Endothelial cell of umbilical vein (primary cell): ENCODE measurements at regions not wholly inside any gene's neighbourhood (a gene's known extent, or its start where the extent isn't known, plus 50 kb on each side); places are given as distances from the start of the nearest gene placed in this dataset.

ENCODE experiments used
- BruUV-seq: library from RNA; stranded (reverse); fragments of 400-500 nt; replicated peaks from 2 replicates; lab custom pipeline; 2021; lab: Mats Ljungman, UMichigan
- CTCF ChIA-PET: fragments of 300-600, 350-600 bp; sonication (Branson Sonifier 250); formaldehyde crosslinking; loops from one replicate; lab custom pipeline; 2021; ENCODE audit warnings: antibody characterized with exemption, inconsistent platforms; lab: Charles Lee
- POLR2A ChIA-PET: fragments of 300-600, 350-600 bp; sonication (Branson Sonifier 250); formaldehyde crosslinking; loops from one replicate; lab custom pipeline; 2021; ENCODE audit warnings: antibody characterized with exemption, inconsistent platforms; lab: Charles Lee
- DNase-seq: peaks from one replicate; pipeline ENCODE4 v3.0.0-alpha.2; 2011; ENCODE audit warnings: low read depth, low spot score
- FAIRE-seq: peaks from 2 replicates; lab custom pipeline; 2011; peaks lifted over from hg19 to GRCh38; lab: Jason Lieb, UNC
- H2AFZ ChIP-seq: 2 replicates; pipeline ENCODE4 v1.6.0; 2012; ENCODE audit warnings: low read depth, low read length, control low read depth, inconsistent platforms
- H3K27ac ChIP-seq: 2 replicates; pipeline ENCODE4 v1.5.1; 2011; ENCODE audit warnings: low read depth, mild to moderate bottlenecking, control low read depth, low read length, moderate library complexity; ENCODE audit not compliant: insufficient read depth
- H3K27me3 ChIP-seq, 2 experiments: 2 replicates each; pipeline versions ENCODE4 v1.6.0 to v1.6.1; 2011; ENCODE audit warnings: low read length in 2 of 2, mixed read lengths in 1 of 2; ENCODE audit not compliant: control insufficient read depth in 2 of 2, insufficient read depth in 2 of 2
- H3K36me3 ChIP-seq, 2 experiments: 2 replicates in 1 of 2; 3 replicates in 1 of 2; pipeline ENCODE4 v1.5.1; 2011; ENCODE audit warnings: low read length in 2 of 2, mild to moderate bottlenecking in 1 of 2, moderate library complexity in 1 of 2; ENCODE audit not compliant: control insufficient read depth in 2 of 2, insufficient read depth in 2 of 2; ENCODE audit errors: extremely low read depth in 1 of 2
- H3K4me1 ChIP-seq: 3 replicates; pipeline ENCODE4 v1.5.1; 2011; ENCODE audit warnings: mild to moderate bottlenecking, low read length; ENCODE audit not compliant: control insufficient read depth, insufficient read depth; ENCODE audit errors: extremely low read depth
- H3K4me2 ChIP-seq: 2 replicates; pipeline ENCODE4 v1.6.1; 2011; ENCODE audit warnings: low read length, control low read depth, mixed read lengths; ENCODE audit not compliant: insufficient read depth
- H3K4me3 ChIP-seq, 3 experiments: fragments of 200-600 bp in 1 of 3; sonication (generic), shearing (Covaris generic) in 1 of 3; replicated peaks in 1 of 3; 2 replicates each; pipeline ENCODE4 v1.5.1; 2011 to 2016; ENCODE audit warnings: control low read depth in 3 of 3, low read length in 3 of 3, mild to moderate bottlenecking in 2 of 3, inconsistent platforms in 1 of 3, low read depth in 1 of 3, moderate library complexity in 1 of 3; ENCODE audit not compliant: insufficient read depth in 1 of 3
- H3K79me2 ChIP-seq: 2 replicates; pipeline ENCODE4 v1.6.0; 2012; ENCODE audit warnings: low read length, inconsistent platforms; ENCODE audit not compliant: control insufficient read depth, insufficient read depth
- H3K9ac ChIP-seq: replicated peaks from 2 replicates; pipeline ENCODE3; 2011; ENCODE audit warnings: low read length, control low read depth; ENCODE audit not compliant: insufficient read depth; ENCODE audit errors: extremely low read depth
- H3K9me1 ChIP-seq: replicated peaks from 3 replicates; pipeline ENCODE4 v1.6.0; 2011; ENCODE audit warnings: mild to moderate bottlenecking, low read length; ENCODE audit not compliant: control insufficient read depth, insufficient read depth; ENCODE audit errors: extremely low read depth
- H3K9me3 ChIP-seq: replicated peaks from 2 replicates; pipeline ENCODE4 v1.5.1; 2012; ENCODE audit warnings: low read length, inconsistent platforms; ENCODE audit not compliant: control insufficient read depth, insufficient read depth
- H4K20me1 ChIP-seq: replicated peaks from 2 replicates; pipeline ENCODE3; 2011; ENCODE audit warnings: mild to moderate bottlenecking, low read length; ENCODE audit not compliant: control insufficient read depth, insufficient read depth; ENCODE audit errors: extremely low read depth
- EZH2 ChIP-seq: IDR thresholded peaks from 2 replicates; pipeline ENCODE4 v1.6.1; 2012; ENCODE audit warnings: borderline replicate concordance, low read depth, mild to moderate bottlenecking, moderate library complexity, low read length, inconsistent platforms; ENCODE audit not compliant: severe bottlenecking
- FOS ChIP-seq: IDR thresholded peaks from 2 replicates; pipeline ENCODE4 v1.6.1; 2011; ENCODE audit warnings: mild to moderate bottlenecking, low read length, moderate library complexity, borderline replicate concordance; ENCODE audit not compliant: insufficient read depth
- GATA2 ChIP-seq: IDR thresholded peaks from 2 replicates; pipeline ENCODE4 v1.7.0; 2011; ENCODE audit warnings: low read depth, mild to moderate bottlenecking, moderate library complexity, mixed read lengths, low read length; ENCODE audit not compliant: insufficient read length, insufficient read depth
- JUN ChIP-seq: IDR thresholded peaks from 2 replicates; pipeline ENCODE4 v1.6.1; 2011; ENCODE audit warnings: borderline replicate concordance, low read depth; ENCODE audit not compliant: insufficient read length, insufficient read depth
- MYC ChIP-seq: IDR thresholded peaks from one replicate; pipeline ENCODE4 v1.6.1; 2011; ENCODE audit warnings: mild to moderate bottlenecking, low read depth, low read length
- POLR2A ChIP-seq: IDR thresholded peaks from 2 replicates; pipeline ENCODE4 v1.6.1; 2012; ENCODE audit warnings: low read depth, mild to moderate bottlenecking, control low read depth, low read length
- POLR2AphosphoS5 ChIP-seq: IDR thresholded peaks from 2 replicates; pipeline ENCODE4 v1.6.1; 2012; ENCODE audit warnings: low read depth, mild to moderate bottlenecking, control low read depth, low read length, moderate library complexity; ENCODE audit not compliant: insufficient read depth
- dilution Hi-C: fragments of 300-500 bp; cut with MboI; formaldehyde crosslinking; loops from one replicate; pipeline ENCODE4 v1.15.0; 2019; ENCODE audit warnings: low sequenced_read_pairs; ENCODE audit not compliant: extremely low pct_ligation_motif_present
- intact Hi-C: fragments of 100-400 bp; cut with micrococcal nuclease; formaldehyde crosslinking; loops from one replicate; pipeline ENCODE4 v1.10.0; 2022
- TF ChIP-seq, protein P1 (sequence below): IDR thresholded peaks from 2 replicates; pipeline ENCODE4 v1.6.1; 2011; ENCODE audit not compliant: insufficient read depth, insufficient read length
- TF ChIP-seq, protein P2 (sequence below), 2 donors: IDR thresholded peaks; 1 replicate in 1 of 2; 2 replicates in 1 of 2; pipeline ENCODE4 v1.5.1; 2011; ENCODE audit warnings: low read length in 2 of 2, mild to moderate bottlenecking in 2 of 2, moderate library complexity in 2 of 2, control low read depth in 1 of 2, inconsistent platforms in 1 of 2, low read depth in 1 of 2; ENCODE audit not compliant: insufficient read depth in 1 of 2; ENCODE audit errors: extremely low read depth in 1 of 2

DNA sequence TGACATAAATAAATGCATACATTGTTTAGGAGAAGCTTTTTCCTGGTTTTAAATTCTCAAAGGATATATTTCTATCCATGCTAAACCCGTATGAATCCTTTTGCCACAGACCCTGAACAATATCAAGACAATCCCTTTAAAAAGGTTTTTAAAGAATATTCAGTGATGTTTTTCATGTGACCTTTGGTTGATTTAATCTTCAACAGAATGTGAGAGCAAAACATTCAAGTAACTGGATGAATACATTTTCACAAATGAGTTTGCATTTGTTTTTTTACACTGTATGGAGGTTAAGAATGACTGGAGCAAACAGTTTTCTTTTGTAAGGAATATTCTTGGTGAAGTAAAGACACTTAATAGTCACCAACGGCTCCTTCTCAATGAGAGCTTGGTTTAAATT is 139.4 kb upstream of the CWC22 start:
- dilution Hi-C loops, result no loop called here

More for the DNA sequence above, 139.4 kb upstream of the CWC22 start:
- Histone ChIP-seq H3K79me2 (no peaks in the 10 kb centered on the region), H3K4me3 (no peak overlapping the region), H3K27me3 (no peaks in the 10 kb centered on the region), H3K27ac (no peak overlapping the region), H4K20me1 (no peaks in the 10 kb centered on the region), H2AFZ (no peak overlapping the region), H3K9me1 (no peaks in the 10 kb centered on the region), H3K9ac (no peak overlapping the region), H3K4me1 (no peaks in the 10 kb centered on the region), H3K4me2 (no peak overlapping the region), H3K36me3 (no peaks in the 10 kb centered on the region), H3K9me3 (no peaks in the 10 kb centered on the region)
- TF ChIP-seq EZH2 (no peak), GATA2 (no peak), MYC (no peak), JUN (no peak), POLR2A (no peak), FOS (no peak), POLR2AphosphoS5 (no peak)
- TF ChIP-seq, protein P1, sequence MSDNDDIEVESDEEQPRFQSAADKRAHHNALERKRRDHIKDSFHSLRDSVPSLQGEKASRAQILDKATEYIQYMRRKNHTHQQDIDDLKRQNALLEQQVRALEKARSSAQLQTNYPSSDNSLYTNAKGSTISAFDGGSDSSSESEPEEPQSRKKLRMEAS, result no peak
- TF ChIP-seq, protein P2, sequence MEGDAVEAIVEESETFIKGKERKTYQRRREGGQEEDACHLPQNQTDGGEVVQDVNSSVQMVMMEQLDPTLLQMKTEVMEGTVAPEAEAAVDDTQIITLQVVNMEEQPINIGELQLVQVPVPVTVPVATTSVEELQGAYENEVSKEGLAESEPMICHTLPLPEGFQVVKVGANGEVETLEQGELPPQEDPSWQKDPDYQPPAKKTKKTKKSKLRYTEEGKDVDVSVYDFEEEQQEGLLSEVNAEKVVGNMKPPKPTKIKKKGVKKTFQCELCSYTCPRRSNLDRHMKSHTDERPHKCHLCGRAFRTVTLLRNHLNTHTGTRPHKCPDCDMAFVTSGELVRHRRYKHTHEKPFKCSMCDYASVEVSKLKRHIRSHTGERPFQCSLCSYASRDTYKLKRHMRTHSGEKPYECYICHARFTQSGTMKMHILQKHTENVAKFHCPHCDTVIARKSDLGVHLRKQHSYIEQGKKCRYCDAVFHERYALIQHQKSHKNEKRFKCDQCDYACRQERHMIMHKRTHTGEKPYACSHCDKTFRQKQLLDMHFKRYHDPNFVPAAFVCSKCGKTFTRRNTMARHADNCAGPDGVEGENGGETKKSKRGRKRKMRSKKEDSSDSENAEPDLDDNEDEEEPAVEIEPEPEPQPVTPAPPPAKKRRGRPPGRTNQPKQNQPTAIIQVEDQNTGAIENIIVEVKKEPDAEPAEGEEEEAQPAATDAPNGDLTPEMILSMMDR (IDR thresholded peaks at IDR 0.05; ENCODE audit: extremely low read depth in 1 of 2, insufficient read depth in 1 of 2, low read depth in 1 of 2, low read length in 2 of 2), result no peak
- no TSS peak for BruUV-seq
- POLR2A ChIA-PET, result no interaction called here
- CTCF ChIA-PET, result no interaction called here
- FAIRE-seq, result no peak
- no peak for DNase-seq
- intact Hi-C loops, result no loop called here
